ENCODE measurements at regions not wholly inside any gene's neighbourhood (a gene's known extent, or its start where the extent isn't known, plus 50 kb on each side); places are given as distances from the start of the nearest gene placed in this dataset.
A peak's percentile ranks its signal among the peaks of the same experiment; 100 is the strongest.

DNA sequence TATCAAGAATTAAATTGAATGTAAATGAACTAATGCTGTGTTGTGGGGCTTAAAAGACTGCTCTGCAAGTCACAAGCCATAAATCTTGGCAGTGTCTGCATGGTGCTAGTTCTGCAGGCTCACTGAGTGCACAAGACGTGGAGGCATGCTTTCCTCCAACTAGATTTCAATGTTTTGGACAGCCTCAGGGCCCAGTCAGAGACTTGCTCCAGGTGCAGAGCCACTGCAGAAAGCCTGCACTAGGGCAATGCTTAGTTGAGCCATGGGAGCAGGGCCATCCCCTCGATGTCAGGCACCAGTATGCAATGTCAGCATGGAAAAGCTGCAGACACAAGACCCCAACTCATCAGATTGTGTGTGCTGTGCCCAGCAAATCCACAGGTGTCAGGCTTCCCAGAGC is 234.5 kb upstream of the CDIN1 start (continued):
- TF ChIP-seq, protein P1, sequence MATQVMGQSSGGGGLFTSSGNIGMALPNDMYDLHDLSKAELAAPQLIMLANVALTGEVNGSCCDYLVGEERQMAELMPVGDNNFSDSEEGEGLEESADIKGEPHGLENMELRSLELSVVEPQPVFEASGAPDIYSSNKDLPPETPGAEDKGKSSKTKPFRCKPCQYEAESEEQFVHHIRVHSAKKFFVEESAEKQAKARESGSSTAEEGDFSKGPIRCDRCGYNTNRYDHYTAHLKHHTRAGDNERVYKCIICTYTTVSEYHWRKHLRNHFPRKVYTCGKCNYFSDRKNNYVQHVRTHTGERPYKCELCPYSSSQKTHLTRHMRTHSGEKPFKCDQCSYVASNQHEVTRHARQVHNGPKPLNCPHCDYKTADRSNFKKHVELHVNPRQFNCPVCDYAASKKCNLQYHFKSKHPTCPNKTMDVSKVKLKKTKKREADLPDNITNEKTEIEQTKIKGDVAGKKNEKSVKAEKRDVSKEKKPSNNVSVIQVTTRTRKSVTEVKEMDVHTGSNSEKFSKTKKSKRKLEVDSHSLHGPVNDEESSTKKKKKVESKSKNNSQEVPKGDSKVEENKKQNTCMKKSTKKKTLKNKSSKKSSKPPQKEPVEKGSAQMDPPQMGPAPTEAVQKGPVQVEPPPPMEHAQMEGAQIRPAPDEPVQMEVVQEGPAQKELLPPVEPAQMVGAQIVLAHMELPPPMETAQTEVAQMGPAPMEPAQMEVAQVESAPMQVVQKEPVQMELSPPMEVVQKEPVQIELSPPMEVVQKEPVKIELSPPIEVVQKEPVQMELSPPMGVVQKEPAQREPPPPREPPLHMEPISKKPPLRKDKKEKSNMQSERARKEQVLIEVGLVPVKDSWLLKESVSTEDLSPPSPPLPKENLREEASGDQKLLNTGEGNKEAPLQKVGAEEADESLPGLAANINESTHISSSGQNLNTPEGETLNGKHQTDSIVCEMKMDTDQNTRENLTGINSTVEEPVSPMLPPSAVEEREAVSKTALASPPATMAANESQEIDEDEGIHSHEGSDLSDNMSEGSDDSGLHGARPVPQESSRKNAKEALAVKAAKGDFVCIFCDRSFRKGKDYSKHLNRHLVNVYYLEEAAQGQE (tag by site-specific recombination; IDR thresholded peaks at IDR 0.05): no peak
- TF ChIP-seq, protein P2, sequence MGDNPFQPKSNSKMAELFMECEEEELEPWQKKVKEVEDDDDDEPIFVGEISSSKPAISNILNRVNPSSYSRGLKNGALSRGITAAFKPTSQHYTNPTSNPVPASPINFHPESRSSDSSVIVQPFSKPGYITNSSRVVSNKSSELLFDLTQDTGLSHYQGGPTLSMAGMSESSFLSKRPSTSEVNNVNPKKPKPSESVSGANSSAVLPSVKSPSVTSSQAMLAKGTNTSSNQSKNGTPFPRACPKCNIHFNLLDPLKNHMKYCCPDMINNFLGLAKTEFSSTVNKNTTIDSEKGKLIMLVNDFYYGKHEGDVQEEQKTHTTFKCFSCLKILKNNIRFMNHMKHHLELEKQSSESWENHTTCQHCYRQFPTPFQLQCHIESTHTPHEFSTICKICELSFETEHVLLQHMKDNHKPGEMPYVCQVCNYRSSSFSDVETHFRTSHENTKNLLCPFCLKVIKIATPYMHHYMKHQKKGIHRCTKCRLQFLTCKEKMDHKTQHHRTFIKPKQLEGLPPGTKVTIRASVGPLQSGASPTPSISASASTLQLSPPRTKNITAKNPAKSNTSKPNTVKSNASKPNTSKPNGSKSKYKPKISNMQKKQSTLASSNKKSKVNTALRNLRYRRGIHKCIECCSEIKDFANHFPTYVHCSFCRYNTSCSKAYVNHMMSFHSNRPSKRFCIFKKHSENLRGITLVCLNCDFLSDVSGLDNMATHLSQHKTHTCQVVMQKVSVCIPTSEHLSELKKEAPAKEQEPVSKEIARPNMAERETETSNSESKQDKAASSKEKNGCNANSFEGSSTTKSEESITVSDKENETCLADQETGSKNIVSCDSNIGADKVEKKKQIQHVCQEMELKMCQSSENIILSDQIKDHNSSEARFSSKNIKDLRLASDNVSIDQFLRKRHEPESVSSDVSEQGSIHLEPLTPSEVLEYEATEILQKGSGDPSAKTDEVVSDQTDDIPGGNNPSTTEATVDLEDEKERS (tag by site-specific recombination; IDR thresholded peaks at IDR 0.05): no peak
- TF ChIP-seq MYNN (tag by site-specific recombination; IDR thresholded peaks at IDR 0.05; ENCODE audit: borderline replicate concordance): no peak
- no peak for TF ChIP-seq ZNF677 (tag by site-specific recombination; IDR thresholded peaks at IDR 0.05)

DNA sequence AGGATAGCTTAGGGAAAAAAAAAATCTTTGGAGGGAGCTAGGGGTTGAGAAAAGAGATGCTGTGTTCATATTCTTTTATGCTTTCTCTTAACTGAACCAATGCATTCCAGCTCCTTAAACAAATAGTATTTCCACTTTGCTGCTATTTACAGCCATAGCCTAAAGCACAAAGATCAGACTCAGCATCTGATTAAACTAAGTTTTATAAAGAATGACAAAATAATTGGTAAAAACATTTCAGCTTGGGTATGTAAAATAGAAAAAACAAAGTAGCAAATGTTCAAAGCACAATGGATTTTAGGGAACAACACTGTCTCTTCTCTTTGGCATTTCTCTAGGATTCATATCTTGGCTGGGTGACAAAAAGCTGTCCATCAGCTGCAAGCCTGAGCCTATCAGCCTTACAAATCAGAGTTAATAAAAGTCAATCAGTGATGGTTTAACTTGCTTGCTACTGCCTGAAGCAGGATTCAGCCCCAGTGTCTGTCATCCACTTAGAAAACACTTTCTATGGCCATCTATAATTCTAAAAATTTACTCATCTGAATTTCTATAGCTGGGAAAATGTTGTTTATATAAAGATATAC is 232.1 kb upstream of the CDIN1 start:
- no peak overlapping the region for H3K27ac ChIP-seq (ENCODE audit: extremely low read depth, low read depth, low read length)
- TF ChIP-seq ZNF133 (tag by site-specific recombination; IDR thresholded peaks at IDR 0.05): no peak
- TF ChIP-seq ZNF426 (tag by site-specific recombination; IDR thresholded peaks at IDR 0.05): no peak
- no peak for TF ChIP-seq ZNF48 (tag by site-specific recombination; IDR thresholded peaks at IDR 0.05)
- TF ChIP-seq ZNF658 (tag by site-specific recombination; IDR thresholded peaks at IDR 0.05): no peak
- CTCF ChIA-PET: no interaction called here
- POLR2A ChIA-PET: no interaction called here
- peaks cover 5% of the 10 kb centered on the region; the same call in 1 of the 2 replicates for H3K4me1 ChIP-seq (ENCODE audit: control insufficient read depth, insufficient read depth, low read length)
- no peaks in the 10 kb centered on the region for H3K36me3 ChIP-seq (ENCODE audit: control insufficient read depth in 2 of 2, insufficient read depth in 1 of 2, low read length in 2 of 2)
- H3K4me3 ChIP-seq (ENCODE audit: low read depth, low read length): no peak overlapping the region
- no peaks in the 10 kb centered on the region for H3K9me3 ChIP-seq (ENCODE audit: control insufficient read depth, insufficient read depth, low read depth, low read length)

DNA sequence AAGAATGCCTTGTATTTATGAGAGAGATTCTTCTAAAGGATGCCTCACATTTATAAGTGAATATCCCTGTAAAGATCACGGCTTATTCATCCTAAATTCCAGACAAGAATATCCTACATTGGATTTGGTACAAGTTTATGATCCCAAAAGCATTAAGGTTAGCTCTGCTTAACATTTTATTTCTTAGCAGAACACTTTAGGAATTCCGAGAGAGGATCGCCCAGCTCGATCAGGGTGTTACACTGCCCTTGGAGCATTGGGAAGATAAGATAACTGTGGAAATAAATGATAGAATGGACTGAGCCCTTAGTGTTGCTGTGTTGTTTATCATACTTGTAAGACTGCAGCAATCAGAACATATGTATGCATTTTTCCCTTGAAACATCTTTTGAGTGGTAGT is 223.0 kb upstream of the CDIN1 start:
- Histone ChIP-seq H3K27ac (ENCODE audit: extremely low read depth, low read depth, low read length) (peak overlapping the region; percentile 46; the same call in 1 of the 2 replicates), H3K36me3 (ENCODE audit: control insufficient read depth in 2 of 2, insufficient read depth in 1 of 2, low read length in 2 of 2) (no peaks in the 10 kb centered on the region), H3K4me1 (ENCODE audit: control insufficient read depth, insufficient read depth, low read length) (peaks cover 25% of the 10 kb centered on the region), H3K4me3 (ENCODE audit: low read depth, low read length) (no peak overlapping the region), H3K9me3 (ENCODE audit: control insufficient read depth, insufficient read depth, low read depth, low read length) (no peaks in the 10 kb centered on the region)
- POLR2A ChIA-PET: no interaction called here
- CTCF ChIA-PET: no interaction called here
- TF ChIP-seq, protein P1 (tag by site-specific recombination; IDR thresholded peaks at IDR 0.05): no peak

Measured in HEK293 (cell line).